Breast epithelium (tissue), 3 donors: ENCODE measurements at regions not wholly inside any gene's neighbourhood (a gene's known extent, or its start where the extent isn't known, plus 50 kb on each side); places are given as distances from the start of the nearest gene placed in this dataset.

ENCODE experiments used
- CTCF ChIP-seq, 3 donors: fragments of 450-650 bp; IDR thresholded peaks; one replicate each; pipeline ENCODE4 v1.5.1; 2016 to 2017; ENCODE audit warnings: antibody characterized with exemption in 3 of 3, mild to moderate bottlenecking in 3 of 3, moderate library complexity in 3 of 3
- POLR2AphosphoS5 ChIP-seq, 3 donors: sonication (generic); formaldehyde crosslinking; IDR thresholded peaks; one replicate each; pipeline ENCODE4 v1.6.1; 2017; ENCODE audit warnings: antibody characterized with exemption in 3 of 3

- TF ChIP-seq POLR2AphosphoS5 (IDR thresholded peaks at IDR 0.05), result no peak
- TF ChIP-seq CTCF (IDR thresholded peaks at IDR 0.05), result no peak
Measured at GRCh38 chr3:26029321-26029720, 239.4 kb downstream of the OXSM start.
